ENCODE measurements at regions not wholly inside any gene's neighbourhood (a gene's known extent, or its start where the extent isn't known, plus 50 kb on each side); places are given as distances from the start of the nearest gene placed in this dataset.

- no peak for TF ChIP-seq E2F8 (IDR thresholded peaks at IDR 0.05; ENCODE audit: low read depth, partially characterized antibody)
- TF ChIP-seq GABPB2 (CRISPR knock-in tag; conservative IDR thresholded peaks at IDR 0.05): no peak
- no peak for TF ChIP-seq KDM2B (CRISPR knock-in tag; IDR thresholded peaks at IDR 0.05)
- TF ChIP-seq THRA (IDR thresholded peaks at IDR 0.05): no peak
- no peak for TF ChIP-seq FOXO4 (CRISPR knock-in tag; IDR thresholded peaks at IDR 0.05)
- TF ChIP-seq SIN3B (IDR thresholded peaks at IDR 0.05; ENCODE audit: low read depth): no peak
- TF ChIP-seq ZNF263 (CRISPR knock-in tag; IDR thresholded peaks at IDR 0.05; ENCODE audit: borderline replicate concordance): no peak
- no peak for TF ChIP-seq MECOM (CRISPR knock-in tag; IDR thresholded peaks at IDR 0.05)
- no peak for TF ChIP-seq ZBTB34 (CRISPR knock-in tag; IDR thresholded peaks at IDR 0.05)
- no peak for TF ChIP-seq NFATC3 (IDR thresholded peaks at IDR 0.05)
These were observed 83.2 kb upstream of the ARHGAP24 start (continued) for GRCh38 chr4:85391589-85392410.

Measured in K562 (cell line).